ENCODE measurements at regions not wholly inside any gene's neighbourhood (a gene's known extent, or its start where the extent isn't known, plus 50 kb on each side); places are given as distances from the start of the nearest gene placed in this dataset.

DNA sequence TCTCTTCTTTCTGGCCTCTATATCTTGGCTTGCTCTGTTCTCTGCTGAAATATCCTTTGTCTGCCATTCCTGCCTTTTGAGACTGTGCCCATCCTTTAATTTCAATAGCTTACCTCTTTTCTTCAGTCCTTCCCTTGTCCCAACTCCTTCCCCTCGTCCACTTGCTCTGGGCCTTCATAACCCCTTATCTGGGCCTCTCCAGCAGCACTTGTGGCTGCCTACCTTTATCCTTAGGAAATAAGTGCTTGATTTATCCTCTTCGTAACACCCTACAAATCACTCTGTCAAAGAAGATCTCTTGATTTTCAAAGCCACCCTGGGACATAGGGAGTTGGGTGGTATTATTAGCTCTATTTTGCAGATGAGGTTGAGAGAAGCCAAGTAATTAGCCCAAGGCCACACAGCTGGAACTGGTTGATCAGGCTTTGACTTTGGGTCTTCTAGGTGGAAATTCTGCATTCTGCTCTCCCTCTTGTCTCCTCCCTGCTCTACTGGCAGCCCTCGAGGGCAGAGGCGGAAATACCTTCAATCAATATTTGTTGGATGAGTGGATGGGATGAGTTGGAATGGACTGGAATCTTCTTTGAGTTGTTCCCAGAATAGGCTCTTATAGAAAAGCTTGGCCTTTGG, 84.0 kb upstream of the TLE3 start:
- DNase-seq (ENCODE audit: low read depth): no peak

DNA sequence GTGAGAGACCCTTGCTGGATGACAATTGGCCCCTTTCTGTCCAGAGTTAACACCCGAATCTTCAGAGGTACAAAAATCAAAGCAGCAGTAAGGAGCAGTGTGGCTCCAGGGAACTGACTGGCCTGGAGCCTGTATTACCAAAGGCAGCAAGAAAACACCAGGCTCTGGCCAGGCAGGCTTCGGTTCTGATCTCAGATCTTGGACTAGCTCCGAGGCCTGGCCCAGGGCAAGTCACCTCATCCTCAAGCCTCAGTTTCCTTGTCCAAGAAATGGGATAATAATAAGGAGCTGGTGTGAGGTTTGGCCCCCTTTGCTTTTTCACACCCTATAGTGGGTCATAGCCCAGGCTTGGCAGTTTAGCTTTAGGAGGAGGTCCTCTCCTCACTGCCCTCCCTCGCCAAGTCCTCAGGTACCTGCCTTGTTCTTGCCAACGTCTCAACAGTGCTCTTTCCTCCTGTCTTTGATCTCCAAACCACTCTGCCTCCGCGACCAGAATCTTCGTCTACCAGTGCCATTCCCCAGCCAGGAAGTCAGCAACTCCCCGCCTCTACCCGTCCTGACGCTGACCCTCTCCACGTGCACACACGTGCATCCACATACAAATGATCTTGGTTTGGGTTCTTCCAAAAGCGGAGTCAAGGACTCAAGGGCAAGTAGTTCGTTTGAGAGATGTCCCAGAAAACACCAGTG, 82.6 kb upstream of the TLE3 start:
- no peak for DNase-seq (ENCODE audit: low read depth)

GRCh38 chr15:70179309-70179892, 81.7 kb upstream of the TLE3 start:
- no peak for DNase-seq (ENCODE audit: low read depth)

DNA sequence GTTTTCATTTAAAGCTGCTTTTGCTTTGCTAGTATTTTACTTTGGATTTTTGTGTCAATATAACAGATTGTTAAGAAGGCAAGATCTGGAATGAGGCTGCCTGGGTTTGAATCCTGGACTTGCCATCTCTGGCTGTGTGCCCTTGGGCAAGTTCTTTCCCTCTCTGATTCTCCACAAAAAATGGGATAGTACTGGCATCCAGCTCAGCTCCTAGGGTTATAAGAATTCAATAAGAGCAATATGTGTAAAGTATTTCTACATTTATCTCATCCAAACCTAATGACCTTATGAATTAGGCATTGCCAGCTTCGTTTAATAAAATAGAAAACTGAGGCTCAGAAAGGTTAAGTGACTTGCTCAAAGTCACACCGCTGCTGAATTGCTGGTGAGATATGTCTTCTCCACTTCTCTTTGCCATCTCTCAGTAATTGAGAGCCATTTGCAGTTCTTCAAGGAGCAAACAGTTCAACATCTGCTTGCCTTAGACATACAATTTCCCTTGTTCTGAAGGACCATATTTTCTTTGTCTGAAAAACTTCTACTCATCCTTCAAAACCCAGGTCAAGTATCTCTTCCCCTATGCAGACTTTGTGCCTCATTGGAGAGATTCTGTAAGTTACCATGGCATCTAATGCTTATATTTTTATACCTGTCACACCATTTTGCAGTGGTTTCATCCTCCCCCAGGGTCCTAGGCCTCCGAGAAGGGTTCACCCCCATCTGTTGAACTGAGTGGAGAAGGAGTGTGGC, 80.8 kb upstream of the TLE3 start:
- no peak for DNase-seq (ENCODE audit: low read depth)

DNA sequence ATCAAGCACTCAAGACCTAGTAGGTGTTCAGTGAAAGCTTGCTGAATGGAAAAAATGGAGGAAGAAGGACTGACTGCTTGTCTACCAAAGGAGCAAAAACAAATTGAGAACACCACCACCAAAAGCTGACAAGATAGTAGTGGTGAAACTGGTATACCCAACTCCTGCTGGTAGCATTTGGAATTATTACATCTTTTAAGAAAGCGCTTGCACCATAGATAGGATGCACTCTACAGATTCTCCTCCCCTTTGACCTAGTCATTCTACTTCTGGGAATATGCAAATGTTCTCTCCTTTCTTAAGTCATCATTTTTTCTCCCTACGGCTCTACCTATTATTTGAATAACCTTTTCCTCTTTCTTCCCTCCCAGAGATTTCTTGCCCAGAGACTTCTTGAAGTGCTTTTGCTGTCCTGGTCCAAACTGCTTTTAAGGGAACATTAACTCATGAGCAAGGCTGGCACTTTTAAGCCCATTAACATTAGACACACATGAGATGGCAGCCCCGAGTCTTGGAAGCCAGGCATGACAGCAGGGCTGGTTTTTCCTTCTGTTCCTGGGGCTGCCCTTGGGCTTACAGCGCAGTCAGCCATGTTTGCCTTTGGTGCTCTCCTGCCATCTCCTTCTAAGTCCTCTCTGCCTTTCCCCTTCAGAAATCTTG, 75.0 kb upstream of the TLE3 start:
- DNase-seq (ENCODE audit: low read depth): no peak

DNA sequence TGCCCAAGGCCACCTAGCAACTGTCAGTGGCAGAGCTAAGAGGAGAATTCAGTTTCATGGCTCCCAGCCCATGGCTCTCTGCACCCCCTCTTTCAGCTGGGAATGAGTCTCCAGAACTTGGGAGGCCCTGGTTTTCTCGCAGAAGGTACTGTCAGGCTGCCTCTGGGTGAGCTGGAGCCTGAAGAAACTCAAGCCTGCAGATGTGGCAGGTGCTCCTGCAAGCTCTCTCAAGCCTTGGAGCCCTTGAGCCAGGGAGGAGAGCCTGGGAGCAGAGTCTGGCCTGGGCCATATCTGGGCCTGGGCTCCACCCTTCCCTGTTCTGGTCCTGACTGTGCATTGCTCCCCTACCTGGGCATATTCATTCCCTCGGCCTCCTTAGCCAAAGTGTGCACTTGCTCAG, 74.4 kb upstream of the TLE3 start:
- DNase-seq (ENCODE audit: low read depth): no peak

DNA sequence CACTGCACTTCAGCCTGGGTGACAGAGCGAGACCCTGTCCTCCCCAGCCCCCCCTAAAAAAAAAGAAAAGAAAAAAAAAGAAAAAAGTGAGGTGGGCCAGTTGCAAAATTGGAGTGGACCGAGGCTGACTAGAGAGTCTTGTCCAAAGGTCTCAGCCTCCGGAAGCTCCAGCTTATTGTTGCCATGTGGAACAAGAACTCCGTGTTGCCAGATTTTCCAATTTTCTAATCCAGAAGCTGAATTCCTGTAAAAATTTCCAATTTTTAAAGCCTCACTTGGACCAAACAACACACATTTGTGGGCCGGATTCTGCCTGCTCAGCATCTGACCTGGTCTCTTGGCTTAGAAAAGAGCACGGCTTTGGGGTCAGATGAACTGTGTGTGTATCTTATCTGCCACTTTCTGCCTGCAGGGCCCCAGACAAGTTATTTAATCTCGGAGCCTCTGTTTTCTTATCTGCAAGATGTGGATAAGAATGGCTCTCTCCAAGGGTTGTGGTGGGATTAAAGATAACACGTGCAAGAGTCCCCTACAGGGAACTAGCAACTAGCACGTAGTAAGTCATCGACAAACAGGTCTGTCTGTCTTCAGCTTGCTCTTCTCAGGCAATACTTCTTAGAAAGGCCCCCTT, 73.7 kb upstream of the TLE3 start:
- DNase-seq (ENCODE audit: low read depth): no peak

DNA sequence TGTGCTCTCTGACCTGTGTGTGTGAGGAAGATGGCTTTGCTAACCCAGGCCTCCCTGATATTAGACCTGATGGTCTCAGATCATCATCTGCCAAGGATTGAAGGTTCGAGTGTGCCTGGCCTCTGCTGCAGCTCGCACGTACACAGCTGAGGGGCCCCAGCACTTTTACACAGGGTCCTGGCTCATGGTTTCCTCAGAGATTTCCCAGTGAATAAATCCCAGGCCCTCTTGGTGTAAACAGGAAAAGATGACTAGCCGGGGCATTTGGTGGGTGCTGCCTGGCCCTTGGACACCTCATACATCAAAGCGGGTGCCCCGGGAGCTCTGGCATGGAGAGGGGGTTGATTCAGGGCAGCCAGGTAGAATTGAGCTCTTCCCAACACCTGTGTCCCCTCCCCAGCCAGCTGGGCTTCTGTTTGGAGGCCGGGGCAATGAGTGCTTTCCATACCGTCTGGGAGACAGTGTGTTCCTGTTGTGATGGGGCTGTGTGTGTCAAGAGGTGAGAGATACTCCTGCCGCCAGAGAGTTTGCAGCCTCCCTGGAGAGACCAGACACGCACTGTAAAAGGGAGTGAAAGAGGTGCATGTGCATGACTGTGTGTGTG, 72.5 kb upstream of the TLE3 start:
- DNase-seq (ENCODE audit: low read depth): no peak

- no peak for DNase-seq (ENCODE audit: low read depth)
These were observed 71.4 kb upstream of the TLE3 start for GRCh38 chr15:70169147-70169546.

DNA sequence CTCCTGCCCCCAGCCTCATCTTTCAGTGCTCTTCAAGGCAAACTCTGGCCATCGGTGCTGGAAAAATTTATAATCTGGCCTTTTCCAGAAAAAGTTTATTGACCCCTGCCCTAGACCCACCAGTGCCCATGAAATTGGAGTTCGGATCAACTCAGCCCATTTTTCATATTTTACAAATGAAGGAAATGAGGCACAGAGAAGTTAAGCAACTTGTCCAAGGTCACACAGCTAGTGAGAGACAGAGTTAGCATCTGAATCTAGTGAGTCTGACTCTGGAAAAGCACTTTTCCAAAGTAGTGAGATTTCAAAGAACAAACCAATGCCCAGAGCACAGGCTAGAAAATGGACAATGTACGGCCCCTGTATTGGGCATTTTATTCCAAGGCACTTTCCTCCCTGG, 69.4 kb upstream of the TLE3 start:
- DNase-seq (ENCODE audit: low read depth): no peak

GRCh38 chr15:70166506-70167087, 68.9 kb upstream of the TLE3 start:
- DNase-seq (ENCODE audit: low read depth): no peak

DNA sequence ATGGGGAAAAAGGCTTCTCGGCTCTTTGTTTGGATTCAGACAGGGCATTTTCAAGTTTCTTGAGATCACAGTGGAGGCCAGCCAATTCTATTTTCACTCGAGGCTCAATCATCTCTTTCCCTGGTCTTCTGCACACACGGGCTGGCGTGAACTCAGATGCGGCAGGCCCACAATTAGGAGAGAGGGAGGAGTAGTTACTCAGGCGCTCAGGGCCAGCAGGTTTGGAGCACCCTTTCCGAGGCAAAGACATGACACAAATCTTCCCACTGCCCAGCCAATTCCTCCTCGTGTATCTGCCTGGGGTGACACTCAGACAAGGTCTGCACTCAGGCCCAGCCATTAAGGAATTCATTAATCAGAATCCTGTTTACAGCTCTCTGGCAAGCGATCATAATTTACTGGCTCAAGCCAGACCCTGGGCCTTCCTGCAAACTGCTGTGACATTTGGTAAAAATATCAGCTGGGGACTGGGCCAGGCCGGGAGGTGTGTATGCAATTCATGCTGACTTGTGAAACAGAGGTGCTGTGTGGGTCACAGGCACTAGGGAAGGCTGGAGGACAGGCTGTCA, 68.1 kb upstream of the TLE3 start:
- no peak for DNase-seq (ENCODE audit: low read depth)

GRCh38 chr15:70164910-70165715, 67.4 kb upstream of the TLE3 start:
- no peak for DNase-seq (ENCODE audit: low read depth)

DNA sequence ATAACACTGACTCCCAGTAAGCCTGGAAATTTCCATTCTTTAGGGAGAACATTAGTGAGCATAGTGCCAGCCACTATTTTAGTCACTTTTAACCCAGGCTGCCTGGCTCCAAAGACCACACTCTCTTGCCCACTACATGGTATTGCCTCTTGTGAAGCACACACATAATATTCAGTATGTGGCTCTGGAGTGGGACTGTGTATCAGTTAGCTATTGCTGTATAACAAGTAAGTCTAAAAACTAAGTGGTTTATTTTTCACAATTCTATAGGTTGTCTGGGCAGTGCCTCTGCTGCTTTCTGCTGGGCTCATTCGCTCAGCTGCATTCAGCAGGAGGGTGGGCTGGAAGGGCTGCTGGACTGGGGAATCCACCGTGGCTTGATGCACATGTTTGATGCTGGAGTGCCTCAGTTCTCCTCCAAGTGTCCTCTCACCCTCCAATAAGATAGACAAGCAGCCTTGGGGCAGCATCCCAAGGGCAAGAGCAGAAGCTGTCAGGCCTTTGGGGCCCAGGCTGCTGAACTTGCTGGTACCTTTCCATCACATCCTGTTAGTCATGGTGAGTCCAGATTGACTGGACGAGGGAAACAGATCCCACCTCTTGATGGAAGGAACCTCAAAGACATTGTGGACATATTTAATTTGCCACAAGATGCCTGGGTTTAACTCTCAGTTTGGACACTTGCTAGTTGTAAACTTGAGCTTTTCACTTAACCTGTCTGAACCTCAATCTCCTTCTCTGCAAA, 66.6 kb upstream of the TLE3 start:
- no peak for DNase-seq (ENCODE audit: low read depth)

- DNase-seq (ENCODE audit: low read depth): no peak
These were observed 63.3 kb upstream of the TLE3 start for GRCh38 chr15:70160803-70161565.

DNA sequence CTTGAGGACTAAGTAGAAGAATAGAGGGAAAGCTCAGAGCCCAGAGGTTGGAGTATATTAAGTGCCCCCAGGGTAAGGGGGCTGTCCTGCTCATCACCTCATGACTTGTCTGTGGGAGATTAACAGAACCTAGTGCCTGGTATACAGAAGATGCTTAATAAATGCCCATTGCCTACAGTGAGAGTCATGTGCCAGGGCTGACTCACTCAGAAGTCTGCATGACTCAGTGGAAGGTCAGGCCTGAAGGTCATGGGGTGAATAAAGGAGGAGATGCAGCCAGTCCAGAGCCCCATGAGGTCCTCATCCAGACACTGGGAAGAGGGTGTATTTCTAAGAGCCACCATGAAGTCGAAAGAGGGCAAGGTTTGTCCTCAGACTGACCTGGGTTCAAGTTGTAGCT, 62.5 kb upstream of the TLE3 start:
- DNase-seq (ENCODE audit: low read depth): no peak

DNA sequence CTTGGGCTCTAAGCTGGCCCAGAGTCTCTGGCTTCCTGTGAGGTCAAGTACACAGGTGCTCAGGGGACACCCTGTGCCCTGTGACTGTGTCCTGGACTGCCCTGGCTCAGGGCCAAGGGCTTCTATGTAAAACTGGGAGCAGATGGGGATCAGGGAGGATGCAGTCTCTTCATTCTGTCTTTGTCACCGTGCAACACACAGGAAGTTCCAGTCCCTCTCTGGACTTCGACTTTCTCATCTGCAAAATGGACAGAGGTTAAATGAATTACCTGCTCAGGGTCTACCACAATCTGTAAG, 61.9 kb upstream of the TLE3 start:
- DNase-seq (ENCODE audit: low read depth): no peak

DNA sequence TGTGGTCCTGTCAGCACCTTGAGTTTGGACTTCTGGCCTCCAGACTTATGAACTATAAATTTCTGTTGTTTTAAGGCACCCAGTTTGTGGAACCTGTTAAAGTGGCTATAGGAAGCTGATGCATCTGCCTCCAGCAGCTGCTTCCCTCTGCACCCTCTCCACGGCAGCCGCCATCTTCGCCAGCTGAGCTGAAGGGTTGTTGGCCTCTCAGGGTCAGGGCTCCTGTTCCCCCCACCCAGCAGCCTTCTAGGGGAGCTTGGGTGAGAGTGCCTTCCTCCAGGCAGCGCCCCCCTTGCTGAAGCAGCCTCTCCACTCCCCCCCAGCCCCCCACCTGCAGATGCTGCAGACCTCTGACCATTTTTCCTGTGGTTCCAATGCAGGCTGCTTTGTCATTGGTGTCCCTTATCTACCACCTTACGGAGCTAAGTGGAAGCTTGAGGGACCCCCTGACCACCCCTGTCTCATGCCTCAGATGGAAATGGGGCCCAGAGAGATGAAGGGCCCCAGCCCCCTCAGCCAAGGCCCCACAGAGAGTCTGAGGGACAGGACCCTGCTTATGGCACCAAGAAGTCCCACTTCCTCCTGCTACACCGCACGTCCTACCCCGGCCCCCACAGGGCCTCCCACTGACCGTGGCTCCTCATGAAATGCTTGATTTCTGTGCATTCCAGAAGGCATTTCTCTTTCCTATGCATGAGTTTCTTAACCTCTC, 61.4 kb upstream of the TLE3 start:
- DNase-seq (ENCODE audit: low read depth): no peak

Data from stimulated activated CD8-positive, alpha-beta memory T cell treated with anti-CD3 and anti-CD28 coated beads, Interleukin-4, amount 100 ng/mL, for 24 hours (primary cell).